Esophagus muscularis mucosa (tissue), 4 donors: ENCODE measurements at regions not wholly inside any gene's neighbourhood (a gene's known extent, or its start where the extent isn't known, plus 50 kb on each side); places are given as distances from the start of the nearest gene placed in this dataset.
"Not testable (repeated sequence)": the region's sequence is repeated elsewhere in the genome, so short reads cannot be mapped to it uniquely, and the experiment has no call there.

Experiments used
- DNase-seq: peaks from one replicate; pipeline ENCODE4 v3.0.0-alpha.2; 2017; ENCODE audit errors: extremely low spot score
- H3K27ac ChIP-seq, 4 donors: fragments of 200-600 bp; sonication (generic); replicated peaks in 1 of 4; 1 replicate in 3 of 4; 2 replicates in 1 of 4; pipeline ENCODE4 v1.5.1; 2016 to 2019; ENCODE audit warnings: mild to moderate bottlenecking in 1 of 4
- H3K27me3 ChIP-seq, 4 donors: fragments of 200-600 bp; sonication (generic); one replicate each; pipeline versions ENCODE4 v1.5.1 to v1.6.0; 2016 to 2019
- H3K36me3 ChIP-seq, 4 donors: fragments of 200-600 bp; sonication (generic); one replicate each; pipeline ENCODE4 v1.5.1; 2016 to 2019
- H3K4me1 ChIP-seq, 4 donors: fragments of 200-600 bp; sonication (generic); one replicate each; pipeline ENCODE4 v1.5.1; 2016 to 2019
- H3K4me3 ChIP-seq, 4 donors: fragments of 200-600 bp; sonication (generic); 1 replicate in 2 of 4; 2 replicates in 2 of 4; pipeline ENCODE4 v1.5.1; 2016 to 2019; ENCODE audit warnings: mild to moderate bottlenecking in 4 of 4, moderate library complexity in 1 of 4
- H3K9me3 ChIP-seq, 4 donors: fragments of 200-600 bp; sonication (generic); 1 replicate in 3 of 4; 2 replicates in 1 of 4; pipeline ENCODE4 v1.5.1; 2016 to 2019
- CTCF ChIP-seq, 3 experiments: fragments of 200-600 bp in 2 of 3; fragments of 450-650 bp in 1 of 3; sonication (generic) in 2 of 3; IDR thresholded peaks; one replicate each; pipeline ENCODE4 v1.5.1; 2017 to 2019; ENCODE audit warnings: antibody characterized with exemption in 3 of 3, mild to moderate bottlenecking in 2 of 3, moderate library complexity in 1 of 3
- EP300 ChIP-seq: sonication (generic); formaldehyde crosslinking; IDR thresholded peaks from one replicate; pipeline ENCODE4 v1.6.1; 2017; ENCODE audit warnings: antibody characterized with exemption
- POLR2A ChIP-seq: fragments of 450-650 bp; IDR thresholded peaks from one replicate; pipeline ENCODE4 v1.6.1; 2017; ENCODE audit warnings: antibody characterized with exemption, moderate library complexity, mild to moderate bottlenecking, low read depth
- POLR2AphosphoS5 ChIP-seq, 2 donors: sonication (generic); formaldehyde crosslinking; IDR thresholded peaks; one replicate each; pipeline ENCODE4 v1.6.1; 2017; ENCODE audit warnings: antibody characterized with exemption in 2 of 2
- WGBS: methylation state at CpG from one replicate; pipeline ENCODE4 v1.1.5; 2018; 5-methylcytosine and 5-hydroxymethylcytosine counted together
- intact Hi-C: fragments of 100-400 bp; cut with DNase I; formaldehyde crosslinking; loops from one replicate; pipeline ENCODE4 v1.15.1; 2023

DNA sequence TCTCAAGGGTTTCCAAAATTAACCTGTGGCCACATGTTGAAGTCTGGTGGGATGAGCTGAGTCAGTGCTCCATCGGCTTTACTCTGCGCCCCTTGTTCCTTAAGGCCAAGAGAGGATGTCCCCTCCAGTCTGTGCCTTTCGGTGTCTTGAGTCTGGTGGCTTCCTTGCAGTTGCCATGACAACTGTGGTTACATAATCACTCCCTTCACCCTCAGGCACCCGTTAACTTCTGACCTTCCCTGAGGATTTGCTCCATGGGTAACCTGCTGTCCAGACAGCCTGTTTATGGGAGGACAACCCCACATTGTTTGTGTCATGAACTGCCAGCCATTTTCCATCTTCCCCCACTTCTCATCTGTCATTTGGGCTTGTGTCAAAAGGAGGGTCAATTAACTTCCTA is 401.1 kb upstream of the LCORL start:
- Histone ChIP-seq H3K27ac (no peak overlapping the region), H3K9me3 (no peaks in the 10 kb centered on the region), H3K27me3 (no peaks in the 10 kb centered on the region), H3K36me3 (no peaks in the 10 kb centered on the region), H3K4me3 (no peak overlapping the region), H3K4me1 (no peaks in the 10 kb centered on the region)
- intact Hi-C loops: no loop called here
- no peak for TF ChIP-seq EP300
- DNase-seq: no peak
- 78% methylated on average over 4 of the region's 4 CpGs for WGBS

- DNase-seq: no peak
- WGBS: 79% methylated on average over 2 of the region's 2 CpGs
- no peaks in the 10 kb centered on the region for H3K9me3 ChIP-seq
- H3K4me3 ChIP-seq: no peak overlapping the region
- H3K27ac ChIP-seq: no peak overlapping the region
- no peaks in the 10 kb centered on the region for H3K36me3 ChIP-seq
- intact Hi-C loops: no loop called here
- no peaks in the 10 kb centered on the region for H3K27me3 ChIP-seq
- TF ChIP-seq POLR2AphosphoS5 (IDR thresholded peaks at IDR 0.05): no peak
- TF ChIP-seq EP300: no peak
- TF ChIP-seq CTCF (IDR thresholded peaks at IDR 0.05): no peak
- no peak for TF ChIP-seq POLR2A
- no peaks in the 10 kb centered on the region for H3K4me1 ChIP-seq
These were observed 400.0 kb upstream of the LCORL start for GRCh38 chr4:18421519-18421918.

DNA sequence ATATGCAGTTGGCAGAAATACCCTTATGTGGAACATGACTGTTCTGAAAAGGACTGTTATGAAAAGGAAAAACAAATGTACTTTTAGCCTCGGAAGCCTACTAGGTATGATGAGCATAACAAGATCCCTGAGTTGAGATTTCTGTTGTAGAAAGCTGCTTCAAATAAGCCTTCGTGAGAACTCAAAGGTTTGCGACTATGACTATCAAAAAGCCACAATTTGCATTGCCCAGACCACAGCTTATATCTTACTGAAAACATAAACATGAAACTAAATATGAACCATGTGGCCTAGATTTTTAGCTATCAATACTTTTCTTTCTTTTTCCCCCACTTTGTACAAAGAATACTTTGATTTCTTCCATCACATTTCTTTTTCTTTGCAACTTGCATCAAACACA is 398.2 kb upstream of the LCORL start:
- intact Hi-C loops: no loop called here
- no peak for DNase-seq
- Histone ChIP-seq H3K27me3 (no peaks in the 10 kb centered on the region), H3K27ac (no peak overlapping the region), H3K36me3 (no peaks in the 10 kb centered on the region), H3K4me3 (no peak overlapping the region), H3K4me1 (no peaks in the 10 kb centered on the region), H3K9me3 (no peaks in the 10 kb centered on the region)
- TF ChIP-seq CTCF (IDR thresholded peaks at IDR 0.05) (no peak), POLR2AphosphoS5 (IDR thresholded peaks at IDR 0.05) (no peak)
- WGBS: 75% methylated on average over 3 of the region's 3 CpGs

DNA sequence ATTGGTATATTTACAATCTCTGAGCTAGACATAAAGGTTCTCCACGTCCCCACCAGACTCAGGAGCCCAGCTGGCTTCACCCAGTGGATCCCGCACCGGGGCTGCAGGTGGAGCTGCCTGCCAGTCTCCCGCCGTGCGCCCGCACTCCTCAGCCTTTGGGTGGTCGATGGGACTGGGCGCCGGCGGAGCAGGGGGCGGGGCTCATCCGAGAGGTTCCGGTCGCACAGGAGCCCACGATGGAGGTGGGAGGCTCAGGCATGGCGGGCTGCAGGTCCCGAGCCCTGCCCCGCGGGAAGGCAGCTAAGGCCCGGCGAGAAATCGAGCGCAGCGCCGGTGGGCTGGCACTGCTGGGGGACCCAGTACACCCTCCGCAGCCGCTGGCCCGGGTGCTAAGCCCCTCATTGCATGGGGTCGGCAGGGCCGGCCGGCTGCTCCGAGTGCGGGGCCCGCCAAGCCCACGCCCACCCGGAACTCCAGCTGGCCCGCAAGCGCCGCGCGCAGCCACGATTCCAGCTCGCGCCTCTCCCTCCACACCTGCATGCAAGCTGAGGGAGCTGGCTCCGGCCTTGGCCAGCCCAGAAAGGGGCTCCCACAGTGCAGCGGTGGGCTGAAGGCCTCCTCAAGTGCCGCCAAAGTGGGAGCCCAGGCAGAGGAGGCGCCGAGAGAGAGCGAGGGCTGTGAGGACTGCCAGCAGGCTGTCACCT is 396.8 kb upstream of the LCORL start:
- 91% methylated on average over 46 of the region's 51 CpGs for WGBS
- H3K27me3 ChIP-seq, H3K36me3 ChIP-seq, intact Hi-C loops, H3K4me3 ChIP-seq, H3K27ac ChIP-seq, DNase-seq, H3K9me3 ChIP-seq, H3K4me1 ChIP-seq: not testable (repeated sequence)

GRCh38 chr4:18417651-18418050 is 396.1 kb upstream of the LCORL start:
- intact Hi-C loops, H3K4me1 ChIP-seq, H3K27me3 ChIP-seq, H3K4me3 ChIP-seq, H3K27ac ChIP-seq, H3K9me3 ChIP-seq, H3K36me3 ChIP-seq, DNase-seq: not testable (repeated sequence)
- 97% methylated on average over 14 of the region's 15 CpGs for WGBS

DNA sequence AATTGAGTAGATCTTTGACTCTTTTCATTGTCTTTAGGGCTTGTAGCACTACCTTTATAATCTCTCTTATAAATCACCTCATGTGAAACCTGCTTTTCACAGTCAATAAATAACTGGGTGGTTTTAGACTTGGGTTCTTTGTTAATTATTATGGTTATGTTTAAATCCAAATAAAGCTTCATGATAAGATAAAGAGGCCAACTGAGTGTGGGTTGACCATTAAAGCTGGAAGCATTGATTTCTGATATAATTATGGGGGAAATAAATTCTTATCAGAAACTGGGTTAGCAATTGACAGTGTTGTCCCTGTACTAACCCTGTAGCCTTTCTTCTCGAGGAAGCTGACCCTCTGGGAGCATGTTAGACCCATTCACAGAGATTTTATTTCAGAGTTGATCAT is 384.7 kb upstream of the LCORL start:
- Histone ChIP-seq H3K27ac (no peak overlapping the region), H3K36me3 (no peaks in the 10 kb centered on the region), H3K4me1 (no peaks in the 10 kb centered on the region), H3K4me3 (no peak overlapping the region), H3K27me3 (no peaks in the 10 kb centered on the region), H3K9me3 (no peaks in the 10 kb centered on the region)
- no peak for DNase-seq
- intact Hi-C loops: no loop called here
- no peak for TF ChIP-seq POLR2A
- TF ChIP-seq CTCF (IDR thresholded peaks at IDR 0.05): no peak
- no peak for TF ChIP-seq POLR2AphosphoS5 (IDR thresholded peaks at IDR 0.05)
- no peak for TF ChIP-seq EP300
- WGBS: 53% methylated on average over 1 of the region's 1 CpG
